HepG2 (cell line): ENCODE measurements at regions not wholly inside any gene's neighbourhood (a gene's known extent, or its start where the extent isn't known, plus 50 kb on each side); places are given as distances from the start of the nearest gene placed in this dataset.

Experiments used
- ATAC-seq: fragments of 200-7000 bp; cut with Tn5 transposase; 3 replicates; pipeline ENCODE4 v1.9.1; 2020; ENCODE audit warnings: mild to moderate bottlenecking, moderate library complexity
- BruUV-seq: library from RNA; stranded (reverse); fragments of 400-500 nt; replicated peaks from 2 replicates; lab custom pipeline; 2021; lab: Mats Ljungman, UMichigan
- CTCF ChIA-PET: fragments of 300-600 bp; formaldehyde crosslinking; extraction: SDS; loops from one replicate; lab custom pipeline; 2021; ENCODE audit warnings: low total read pairs, inconsistent platforms, low intra/inter-chr PET ratio; lab: Yijun Ruan, JAX
- POLR2A ChIA-PET: fragments of 350-600 bp; sonication (Branson Sonifier 250); formaldehyde crosslinking; loops from one replicate; lab custom pipeline; 2020; ENCODE audit warnings: antibody characterized with exemption, inconsistent platforms; lab: Yijun Ruan, JAX
- DNase-seq: peaks from one replicate; pipeline ENCODE4 v3.0.0-alpha.2; 2015; ENCODE audit warnings: low spot score
- FAIRE-seq: peaks from 3 replicates; lab custom pipeline; 2011; peaks lifted over from hg19 to GRCh38; lab: Jason Lieb, UNC
- H2AFZ ChIP-seq: one replicate; pipeline ENCODE4 v1.6.1; 2011; ENCODE audit warnings: low read length, inconsistent platforms
- H3K27ac ChIP-seq: fragments of 300-600 bp; 3 replicates; pipeline ENCODE4 v1.8.0; 2011; ENCODE audit warnings: mixed run types, mild to moderate bottlenecking, mixed read lengths, low read length, inconsistent platforms; ENCODE audit not compliant: insufficient read depth; ENCODE audit errors: extremely low read length
- H3K27me3 ChIP-seq, 2 experiments: fragments of 200-600 bp in 1 of 2; 2 replicates in 1 of 2; 3 replicates in 1 of 2; pipeline versions ENCODE4 v1.6.0 to v1.8.0; 2011; ENCODE audit warnings: low read length in 2 of 2, mild to moderate bottlenecking in 2 of 2, moderate library complexity in 2 of 2, inconsistent platforms in 1 of 2; ENCODE audit not compliant: insufficient read depth in 2 of 2, control insufficient read depth in 1 of 2
- H3K36me3 ChIP-seq, 2 experiments: fragments of 200-600 bp in 1 of 2; replicated peaks in 1 of 2; 2 replicates in 1 of 2; 3 replicates in 1 of 2; pipeline versions ENCODE4 v1.5.1 to v1.8.0; 2011; ENCODE audit warnings: low read length in 2 of 2, inconsistent platforms in 1 of 2; ENCODE audit not compliant: insufficient read depth in 2 of 2, control insufficient read depth in 1 of 2
- H3K4me1 ChIP-seq: 2 replicates; pipeline ENCODE4 v1.5.1; 2012; ENCODE audit warnings: low read length, inconsistent platforms; ENCODE audit not compliant: insufficient read depth
- H3K4me2 ChIP-seq: 2 replicates; pipeline ENCODE4 v1.6.0; 2011; ENCODE audit warnings: low read depth, low read length, inconsistent platforms
- H3K4me3 ChIP-seq, 3 experiments: fragments of 200-600 bp in 1 of 3; sonication (generic), shearing (Covaris generic) in 1 of 3; replicated peaks in 1 of 3; 2 replicates each; pipeline ENCODE4 v1.5.1; 2011 to 2016; ENCODE audit warnings: low read length in 3 of 3, inconsistent platforms in 2 of 3, low read depth in 2 of 3, mild to moderate bottlenecking in 2 of 3, control low read depth in 1 of 3, mixed read lengths in 1 of 3; ENCODE audit not compliant: insufficient read depth in 1 of 3
- H3K79me2 ChIP-seq: one replicate; pipeline ENCODE4 v1.6.1; 2011; ENCODE audit warnings: low read length, inconsistent platforms; ENCODE audit not compliant: insufficient read depth
- H3K9ac ChIP-seq: 2 replicates; pipeline ENCODE4 v1.6.0; 2011; ENCODE audit warnings: mild to moderate bottlenecking, low read depth, low read length, inconsistent platforms; ENCODE audit not compliant: insufficient read depth
- H3K9me3 ChIP-seq: 2 replicates; pipeline ENCODE4 v1.5.1; 2012; ENCODE audit warnings: mild to moderate bottlenecking, low read length
- H4K20me1 ChIP-seq: 2 replicates; pipeline ENCODE4 v1.6.0; 2011; ENCODE audit warnings: inconsistent platforms, mild to moderate bottlenecking, low read length, moderate library complexity; ENCODE audit not compliant: insufficient read depth
- BCL3 ChIP-seq: sonication (generic); formaldehyde crosslinking; IDR thresholded peaks from 2 replicates; pipeline ENCODE4 v1.5.1; 2020; ENCODE audit warnings: mild to moderate bottlenecking, missing genetic modification reagents, moderate library complexity
- BCL6 ChIP-seq: IDR thresholded peaks from 2 replicates; pipeline ENCODE4 v1.6.1; 2016; ENCODE audit warnings: missing genetic modification reagents, missing compliant biosample characterization
- CREB1 ChIP-seq, 2 experiments: fragments of 450-650 bp in 1 of 2; IDR thresholded peaks; 2 replicates each; pipeline ENCODE4 v1.6.1; 2016 to 2017; ENCODE audit warnings: control low read depth in 1 of 2, mild to moderate bottlenecking in 1 of 2, missing compliant biosample characterization in 1 of 2, missing genetic modification characterization in 1 of 2
- HES4 ChIP-seq: sonication (generic); formaldehyde crosslinking; IDR thresholded peaks from 2 replicates; pipeline ENCODE4 v1.9.0; 2021; ENCODE audit warnings: mild to moderate bottlenecking, missing genetic modification reagents, borderline replicate concordance
- KMT2B ChIP-seq: IDR thresholded peaks from 2 replicates; pipeline ENCODE4 v1.6.1; 2016; ENCODE audit warnings: missing genetic modification reagents, missing compliant biosample characterization
- MXD3 ChIP-seq: IDR thresholded peaks from 2 replicates; pipeline ENCODE4 v1.6.1; 2016; ENCODE audit warnings: mild to moderate bottlenecking, missing biosample characterization, missing genetic modification reagents
- REPIN1 ChIP-seq: sonication (generic); formaldehyde crosslinking; IDR thresholded peaks from 2 replicates; pipeline ENCODE4 v1.8.0; 2022; ENCODE audit warnings: missing genetic modification reagents, low read depth, mild to moderate bottlenecking, borderline replicate concordance
- SNRNP70 ChIP-seq: fragments of 200-400 bp; formaldehyde crosslinking; IDR thresholded peaks from 2 replicates; pipeline ENCODE4 v1.6.1; 2017; ENCODE audit warnings: mild to moderate bottlenecking, low read depth, low read length, moderate library complexity
- SRSF9 ChIP-seq: fragments of 200-400 bp; formaldehyde crosslinking; IDR thresholded peaks from 2 replicates; pipeline ENCODE4 v1.6.1; 2018; ENCODE audit warnings: borderline replicate concordance, mild to moderate bottlenecking, low read depth, low read length; ENCODE audit not compliant: insufficient read depth, poor library complexity, severe bottlenecking
- SUZ12 ChIP-seq: fragments of 150-350 bp; IDR thresholded peaks from 2 replicates; pipeline ENCODE4 v1.6.1; 2014; ENCODE audit warnings: low read depth, low read length
- ZBTB26 ChIP-seq: IDR thresholded peaks from 2 replicates; pipeline ENCODE4 v1.6.1; 2016; ENCODE audit warnings: missing compliant biosample characterization, missing genetic modification reagents, borderline replicate concordance
- ZNF138 ChIP-seq: sonication (generic); formaldehyde crosslinking; IDR thresholded peaks from 2 replicates; pipeline ENCODE4 v1.5.0; 2020; ENCODE audit warnings: mild to moderate bottlenecking, low read depth, missing genetic modification reagents
- ZNF280B ChIP-seq: sonication (generic); formaldehyde crosslinking; IDR thresholded peaks from 2 replicates; pipeline ENCODE4 v1.5.0; 2020; ENCODE audit warnings: missing genetic modification reagents, mild to moderate bottlenecking, borderline replicate concordance
- ZNF558 ChIP-seq: sonication (generic); formaldehyde crosslinking; IDR thresholded peaks from 2 replicates; pipeline ENCODE4 v1.9.0; 2022; ENCODE audit warnings: mild to moderate bottlenecking, missing genetic modification reagents, borderline replicate concordance
- ZNF597 ChIP-seq: sonication (generic); formaldehyde crosslinking; IDR thresholded peaks from 2 replicates; pipeline ENCODE4 v1.5.0; 2020; ENCODE audit warnings: missing genetic modification reagents
- ZNF710 ChIP-seq: sonication (generic); formaldehyde crosslinking; IDR thresholded peaks from 2 replicates; pipeline ENCODE4 v1.5.0; 2020; ENCODE audit warnings: mild to moderate bottlenecking, missing genetic modification reagents, borderline replicate concordance
- WGBS: methylation state at CpG from one replicate; pipeline ENCODE4 v1.1.6; 2017; ENCODE audit warnings: low lambda C conversion rate; 5-methylcytosine and 5-hydroxymethylcytosine counted together
- in situ Hi-C: cut with HindIII; loops from 2 replicates; pipeline ENCODE4 v1.10.0; 2017; ENCODE audit warnings: low pct_unique_long_range_greater_than_20kb; ENCODE audit not compliant: extremely low pct_ligation_motif_present
- intact Hi-C: fragments of 100-400 bp; cut with micrococcal nuclease; formaldehyde crosslinking; loops from one replicate; pipeline ENCODE4 v1.10.0; 2022; ENCODE audit not compliant: unreplicated experiment

GRCh38 chr1:201609661-201610318 is 70.9 kb downstream of the NAV1 start:
- H3K79me2 ChIP-seq: no peaks in the 10 kb centered on the region
- no peaks in the 10 kb centered on the region for H3K36me3 ChIP-seq
- H3K4me1 ChIP-seq: no peaks in the 10 kb centered on the region
- TF ChIP-seq ZNF280B (CRISPR knock-in tag) (no peak), KMT2B (no peak), SUZ12 (no peak), ZNF597 (no peak), ZBTB26 (CRISPR knock-in tag) (no peak), ZNF558 (CRISPR knock-in tag) (no peak), REPIN1 (CRISPR knock-in tag) (no peak), BCL6 (no peak), BCL3 (CRISPR knock-in tag) (no peak), MXD3 (CRISPR knock-in tag) (no peak), CREB1 (IDR thresholded peaks at IDR 0.05) (no peak), CREB1 (CRISPR knock-in tag; IDR thresholded peaks at IDR 0.05) (no peak), ZNF138 (CRISPR knock-in tag) (no peak), HES4 (CRISPR knock-in tag) (no peak), SRSF9 (no peak), ZNF710 (CRISPR knock-in tag) (no peak), SNRNP70 (no peak)
- CTCF ChIA-PET: no interaction called here
- H4K20me1 ChIP-seq: no peaks in the 10 kb centered on the region
- POLR2A ChIA-PET: no interaction called here
- H3K9me3 ChIP-seq: no peaks in the 10 kb centered on the region
- 7% methylated on average over 5 of the region's 5 CpGs for WGBS
- no peak overlapping the region for H3K9ac ChIP-seq
- DNase-seq (no peak), ATAC-seq (no peak), FAIRE-seq (no peak)
- in situ Hi-C loops (no loop called here), intact Hi-C loops (no loop called here)
- no peak overlapping the region for H2AFZ ChIP-seq
- no peak overlapping the region for H3K4me2 ChIP-seq
- H3K4me3 ChIP-seq: no peak overlapping the region
- H3K27me3 ChIP-seq: peaks cover 3 to 34% of the 10 kb centered on the region in 2 experiments; a peak in 4 of 5 replicates
- no peak overlapping the region for H3K27ac ChIP-seq
- BruUV-seq: no TSS peak
